Heart left ventricle (tissue), 16 donors: ENCODE measurements at regions not wholly inside any gene's neighbourhood (a gene's known extent, or its start where the extent isn't known, plus 50 kb on each side); places are given as distances from the start of the nearest gene placed in this dataset.

Experiments used
- ATAC-seq, 4 donors: fragments of 200-7000 bp; cut with Tn5 transposase; one replicate each; pipeline ENCODE4 v1.9.1; 2020 to 2022; ENCODE audit warnings: moderate library complexity in 4 of 4, mild to moderate bottlenecking in 3 of 4, moderate number of reproducible peaks in 1 of 4
- DNase-seq, 5 donors: peaks; one replicate each; pipeline ENCODE4 v3.0.0-alpha.2; 2020
- H3K27ac ChIP-seq, 12 donors: fragments of 200-600 bp; sonication (generic) in 4 of 12; one replicate each; pipeline versions ENCODE4 v1.5.0 to v1.8.0; 2016 to 2022; ENCODE audit warnings: mild to moderate bottlenecking in 2 of 12
- H3K27me3 ChIP-seq, 9 donors: fragments of 200-600 bp; sonication (generic) in 2 of 9; one replicate each; pipeline versions ENCODE4 v1.5.1 to v1.8.0; 2016 to 2022; ENCODE audit warnings: mild to moderate bottlenecking in 3 of 9
- H3K36me3 ChIP-seq, 9 donors: fragments of 200-600 bp; sonication (generic) in 2 of 9; one replicate each; pipeline versions ENCODE4 v1.5.0 to v1.8.0; 2018 to 2022; ENCODE audit warnings: mild to moderate bottlenecking in 2 of 9
- H3K4me1 ChIP-seq, 12 donors: fragments of 200-600 bp; sonication (generic) in 4 of 12; one replicate each; pipeline versions ENCODE4 v1.5.0 to v1.8.0; 2016 to 2022; ENCODE audit warnings: mild to moderate bottlenecking in 3 of 12
- H3K4me3 ChIP-seq, 12 donors: fragments of 200-600 bp; sonication (generic) in 4 of 12; one replicate each; pipeline versions ENCODE4 v1.5.0 to v1.8.0; 2017 to 2022; ENCODE audit warnings: mild to moderate bottlenecking in 9 of 12, moderate library complexity in 4 of 12
- H3K9me3 ChIP-seq, 12 donors: fragments of 200-600 bp; sonication (generic) in 4 of 12; one replicate each; pipeline versions ENCODE4 v1.5.0 to v1.8.0; 2016 to 2022; ENCODE audit warnings: mild to moderate bottlenecking in 1 of 12
- CTCF ChIP-seq, 12 donors: fragments of 200-600 bp; sonication (generic) in 4 of 12; IDR thresholded peaks; one replicate each; pipeline versions ENCODE4 v1.5.0 to v1.8.0; 2018 to 2022; ENCODE audit warnings: antibody characterized with exemption in 12 of 12, mild to moderate bottlenecking in 5 of 12
- POLR2A ChIP-seq, 2 donors: fragments of 450-650 bp; IDR thresholded peaks; one replicate each; pipeline ENCODE4 v1.6.1; 2017; ENCODE audit warnings: antibody characterized with exemption in 2 of 2, mild to moderate bottlenecking in 2 of 2, moderate library complexity in 2 of 2
- WGBS, 4 donors: extraction: QIAGEN DNeasy Blood & Tissue Kit in 2 of 4; methylation state at CpG; one replicate each; pipeline versions ENCODE4 v1.1.5 to v1.1.7; 2013 to 2018; 5-methylcytosine and 5-hydroxymethylcytosine counted together
- intact Hi-C, 10 donors: fragments of 100-400 bp; cut with DNase I; formaldehyde crosslinking; loops; one replicate each; pipeline versions ENCODE4 v1.11.1 to v1.14.2; 2022
- donor health status: ischemic (EF 13 %, LVEDD 7.1; RV severe dilation, severe dysfunction).
- donor health status: healthy with polysubstance abuse.
- donor health status: DM: no; HTN: yes; CAD: no.
- donor health status: DM: no; HTN: no; CAD: no.
- donor health status: ischemic (EF 25% LVEDD 6.9; RV normal size, moderate dysfunction).
- donor health status: ischemic (EF 25% LVEDD 5.7; RV mildly dilated, moderate dysfunction).
- donor health status: healthy.
- donor health status: DM: yes; HTN: yes; CAD: no.
- donor health status: ischemic (EF 35%, LVEDD 5.7; RV mildly dilated, moderate dysfunction).
- donor health status: nonischemic (EF 11% LVEDD 7.7; RV severe dilation, severe dysfunction).
- donor health status: DM: yes; HTN: yes; CAD: no.
- donor health status: PGD.
- donor health status: ischemic (EF 29% LVEDD 5.4; RV normal size, mild dysfunction).
- donor health status: nonischemic (EF 23%, LVEDD 6.1; RV moderate dilation, normal function).

GRCh38 chr3:144470666-144471065 is 499.0 kb downstream of the DIPK2A start:
- TF ChIP-seq POLR2A (IDR thresholded peaks at IDR 0.05) (no peak), CTCF (IDR thresholded peaks at IDR 0.05) (no peak)
- Histone ChIP-seq H3K4me1 (no peaks in the 10 kb centered on the region), H3K27me3 (no peaks in the 10 kb centered on the region), H3K9me3 (no peaks in the 10 kb centered on the region), H3K4me3 (no peak overlapping the region), H3K36me3 (no peaks in the 10 kb centered on the region), H3K27ac (no peak overlapping the region)
- 79 to 91% (median 89%) methylated on average over 2 of the region's 2 CpGs for WGBS, 4 donors
- ATAC-seq (no peak), DNase-seq (no peak)
- intact Hi-C loops: no loop called here

- no peak for ATAC-seq
- Histone ChIP-seq H3K4me1 (no peaks in the 10 kb centered on the region), H3K27ac (no peak overlapping the region), H3K4me3 (no peak overlapping the region), H3K36me3 (no peaks in the 10 kb centered on the region), H3K9me3 (no peaks in the 10 kb centered on the region), H3K27me3 (no peaks in the 10 kb centered on the region)
- no peak for DNase-seq
- TF ChIP-seq CTCF (IDR thresholded peaks at IDR 0.05) (no peak), POLR2A (IDR thresholded peaks at IDR 0.05) (no peak)
- intact Hi-C loops: no loop called here
- WGBS, 4 donors: 61 to 73% (median 64%) methylated on average over 1 of the region's 1 CpG
These were observed 506.0 kb downstream of the DIPK2A start for GRCh38 chr3:144477593-144477992.

- no peaks in the 10 kb centered on the region for H3K36me3 ChIP-seq
- no peak overlapping the region for H3K27ac ChIP-seq
- H3K4me1 ChIP-seq: no peaks in the 10 kb centered on the region
- no peaks in the 10 kb centered on the region for H3K27me3 ChIP-seq
- H3K9me3 ChIP-seq: no peaks in the 10 kb centered on the region
- ATAC-seq: no peak
- DNase-seq: no peak
- TF ChIP-seq CTCF (IDR thresholded peaks at IDR 0.05) (no peak), POLR2A (IDR thresholded peaks at IDR 0.05) (no peak)
- no peak overlapping the region for H3K4me3 ChIP-seq
- intact Hi-C loops: no loop called here
These were observed 508.8 kb downstream of the DIPK2A start for GRCh38 chr3:144480416-144480919.

- H3K9me3 ChIP-seq: peaks cover 0 to 1% (median 0%) of the 10 kb centered on the region in 12 donors
- ATAC-seq (no peak), DNase-seq (no peak)
- H3K4me1 ChIP-seq: no peaks in the 10 kb centered on the region
- TF ChIP-seq CTCF (IDR thresholded peaks at IDR 0.05): no peak
- TF ChIP-seq POLR2A (IDR thresholded peaks at IDR 0.05): no peak
- no peak overlapping the region for H3K4me3 ChIP-seq
- 63 to 76% (median 67%) methylated on average over 2 of the region's 2 CpGs for WGBS, 4 donors
- H3K36me3 ChIP-seq: no peaks in the 10 kb centered on the region
- H3K27me3 ChIP-seq: no peaks in the 10 kb centered on the region
- intact Hi-C loops: no loop called here
- no peak overlapping the region for H3K27ac ChIP-seq
These were observed 511.3 kb downstream of the DIPK2A start for GRCh38 chr3:144482876-144483275.
